A172 (cell line): ENCODE measurements at regions not wholly inside any gene's neighbourhood (a gene's known extent, or its start where the extent isn't known, plus 50 kb on each side); places are given as distances from the start of the nearest gene placed in this dataset.

Experiments used
- DNase-seq: peaks from one replicate; pipeline ENCODE4 v3.0.0-alpha.2; 2015; ENCODE audit warnings: low spot score

- DNase-seq: no peak
Measured at GRCh38 chr12:19951664-19952063, 416.7 kb upstream of the PDE3A start.

GRCh38 chr12:19953734-19954133 lies 414.6 kb upstream of the PDE3A start:
- no peak for DNase-seq

GRCh38 chr12:19954163-19954562 lies 414.2 kb upstream of the PDE3A start:
- DNase-seq: no peak

GRCh38 chr12:19957308-19958125 lies 410.8 kb upstream of the PDE3A start:
- DNase-seq: no peak

- DNase-seq: no peak
Measured at GRCh38 chr12:19958389-19958788, 409.9 kb upstream of the PDE3A start.

GRCh38 chr12:19959353-19959752 lies 409.0 kb upstream of the PDE3A start:
- DNase-seq: no peak

- DNase-seq: no peak
Measured at GRCh38 chr12:19960527-19960926, 407.8 kb upstream of the PDE3A start.

GRCh38 chr12:19962192-19962591 lies 406.1 kb upstream of the PDE3A start:
- DNase-seq: no peak

GRCh38 chr12:19963972-19964371 lies 404.4 kb upstream of the PDE3A start:
- DNase-seq: no peak

GRCh38 chr12:19964549-19964948 lies 403.8 kb upstream of the PDE3A start:
- no peak for DNase-seq

- no peak for DNase-seq
Measured at GRCh38 chr12:19965196-19966038, 402.9 kb upstream of the PDE3A start.

GRCh38 chr12:19967001-19967400 lies 401.3 kb upstream of the PDE3A start:
- DNase-seq: no peak

- DNase-seq: peak; percentile 88
Measured at GRCh38 chr12:19967431-19967830, 400.9 kb upstream of the PDE3A start.

- peak; percentile 40 for DNase-seq
Measured at GRCh38 chr12:19970116-19970515, 398.2 kb upstream of the PDE3A start.

GRCh38 chr12:19970821-19971220 lies 397.5 kb upstream of the PDE3A start:
- DNase-seq: no peak

GRCh38 chr12:19971361-19972280 lies 396.7 kb upstream of the PDE3A start:
- DNase-seq: peak; percentile 43

- no peak for DNase-seq
Measured at GRCh38 chr12:19972325-19973288, 395.7 kb upstream of the PDE3A start.

GRCh38 chr12:19978193-19978592 lies 390.1 kb upstream of the PDE3A start:
- peak; percentile 15 for DNase-seq

- no peak for DNase-seq
Measured at GRCh38 chr12:19979584-19979983, 388.8 kb upstream of the PDE3A start.

- no peak for DNase-seq
Measured at GRCh38 chr12:19981944-19982343, 386.4 kb upstream of the PDE3A start.

GRCh38 chr12:19988001-19988400 lies 380.3 kb upstream of the PDE3A start:
- DNase-seq: no peak
